ENCODE measurements at regions not wholly inside any gene's neighbourhood (a gene's known extent, or its start where the extent isn't known, plus 50 kb on each side); places are given as distances from the start of the nearest gene placed in this dataset.
"Not testable (repeated sequence)": the region's sequence is repeated elsewhere in the genome, so short reads cannot be mapped to it uniquely, and the experiment has no call there.

DNA sequence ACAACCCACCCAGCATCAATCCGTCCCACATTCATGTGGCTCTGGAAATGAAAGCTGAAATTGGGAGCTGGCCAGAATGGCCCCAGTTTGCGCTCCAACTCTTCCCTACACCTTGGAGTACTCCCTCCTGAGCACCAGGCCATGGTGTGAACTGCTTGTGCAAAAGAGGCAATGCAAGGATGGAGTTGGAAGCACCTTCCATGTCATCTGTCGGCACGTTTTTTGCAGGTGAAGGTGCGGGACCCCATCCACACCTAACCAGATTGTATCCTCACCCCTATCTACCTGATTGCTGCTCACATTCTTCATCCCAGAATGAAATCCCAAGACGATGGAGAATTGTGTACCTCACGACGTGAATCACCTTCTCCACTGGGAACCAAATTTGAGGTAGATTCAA is 136.6 kb upstream of the WSB1 start:
- H3K9me3 ChIP-seq = no peaks in the 10 kb centered on the region
- H3K27ac ChIP-seq = no peak overlapping the region
- no peak for TF ChIP-seq POLR2A (IDR thresholded peaks at IDR 0.05)
- TF ChIP-seq, protein P1, sequence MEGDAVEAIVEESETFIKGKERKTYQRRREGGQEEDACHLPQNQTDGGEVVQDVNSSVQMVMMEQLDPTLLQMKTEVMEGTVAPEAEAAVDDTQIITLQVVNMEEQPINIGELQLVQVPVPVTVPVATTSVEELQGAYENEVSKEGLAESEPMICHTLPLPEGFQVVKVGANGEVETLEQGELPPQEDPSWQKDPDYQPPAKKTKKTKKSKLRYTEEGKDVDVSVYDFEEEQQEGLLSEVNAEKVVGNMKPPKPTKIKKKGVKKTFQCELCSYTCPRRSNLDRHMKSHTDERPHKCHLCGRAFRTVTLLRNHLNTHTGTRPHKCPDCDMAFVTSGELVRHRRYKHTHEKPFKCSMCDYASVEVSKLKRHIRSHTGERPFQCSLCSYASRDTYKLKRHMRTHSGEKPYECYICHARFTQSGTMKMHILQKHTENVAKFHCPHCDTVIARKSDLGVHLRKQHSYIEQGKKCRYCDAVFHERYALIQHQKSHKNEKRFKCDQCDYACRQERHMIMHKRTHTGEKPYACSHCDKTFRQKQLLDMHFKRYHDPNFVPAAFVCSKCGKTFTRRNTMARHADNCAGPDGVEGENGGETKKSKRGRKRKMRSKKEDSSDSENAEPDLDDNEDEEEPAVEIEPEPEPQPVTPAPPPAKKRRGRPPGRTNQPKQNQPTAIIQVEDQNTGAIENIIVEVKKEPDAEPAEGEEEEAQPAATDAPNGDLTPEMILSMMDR (IDR thresholded peaks at IDR 0.05) = no peak
- DNase-seq = no peak
- no peaks in the 10 kb centered on the region for H3K4me1 ChIP-seq
- no peak overlapping the region for H3K4me3 ChIP-seq
- no peaks in the 10 kb centered on the region for H3K36me3 ChIP-seq
- H3K27me3 ChIP-seq = no peaks in the 10 kb centered on the region

DNA sequence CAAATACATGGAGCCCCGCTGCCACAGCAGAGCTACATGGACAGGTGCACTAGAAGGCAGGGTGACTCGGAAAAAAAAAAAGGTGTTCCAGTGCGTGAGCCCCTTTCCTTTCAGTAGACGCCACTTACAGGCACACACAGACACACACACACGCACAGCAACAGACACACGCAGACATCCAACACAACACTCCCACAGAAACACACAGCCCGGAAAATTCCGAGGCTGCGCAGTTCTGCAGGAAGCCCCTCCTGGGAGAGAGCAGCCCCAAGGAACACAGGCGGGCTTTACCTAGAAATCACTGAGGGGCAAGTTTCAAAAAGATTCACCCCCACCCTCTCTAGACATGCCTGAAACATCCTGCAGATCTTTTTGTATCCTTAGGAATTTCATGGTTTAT is 136.0 kb upstream of the WSB1 start:
- Histone ChIP-seq H3K27me3 (no peaks in the 10 kb centered on the region), H3K36me3 (no peaks in the 10 kb centered on the region), H3K4me1 (no peaks in the 10 kb centered on the region), H3K4me3 (no peak overlapping the region), H3K27ac (no peak overlapping the region), H3K9me3 (no peaks in the 10 kb centered on the region)
- TF ChIP-seq, protein P1 (IDR thresholded peaks at IDR 0.05) = no peak
- TF ChIP-seq POLR2A (IDR thresholded peaks at IDR 0.05) = no peak
- DNase-seq = no peak

DNA sequence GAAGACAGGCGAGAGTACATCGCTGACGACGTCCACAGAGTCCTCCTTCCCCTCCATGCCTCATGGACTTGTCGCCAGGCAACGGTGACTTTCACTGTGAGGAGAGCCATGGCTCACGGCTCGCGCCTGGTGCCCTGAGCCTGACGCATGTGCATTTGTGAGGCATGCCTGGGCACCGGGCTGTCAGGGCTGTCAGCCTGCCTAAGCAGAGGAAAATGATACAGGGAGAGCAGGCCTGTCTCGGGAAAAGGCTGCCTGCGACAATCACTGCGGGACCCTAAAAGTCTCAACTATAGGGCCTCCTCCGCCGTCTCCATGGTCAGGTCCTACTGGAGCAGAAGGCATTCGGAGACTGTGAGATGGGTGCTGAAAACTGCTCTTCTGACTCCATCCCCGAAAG is 135.5 kb upstream of the WSB1 start:
- H3K27me3 ChIP-seq = no peaks in the 10 kb centered on the region
- peak in 1 of 3 donors; percentile 18 for DNase-seq
- no peaks in the 10 kb centered on the region for H3K4me1 ChIP-seq
- H3K9me3 ChIP-seq = no peaks in the 10 kb centered on the region
- H3K36me3 ChIP-seq = no peaks in the 10 kb centered on the region
- no peak overlapping the region for H3K27ac ChIP-seq
- no peak overlapping the region for H3K4me3 ChIP-seq
- TF ChIP-seq, protein P1 (IDR thresholded peaks at IDR 0.05) = no peak
- no peak for TF ChIP-seq POLR2A (IDR thresholded peaks at IDR 0.05)

DNA sequence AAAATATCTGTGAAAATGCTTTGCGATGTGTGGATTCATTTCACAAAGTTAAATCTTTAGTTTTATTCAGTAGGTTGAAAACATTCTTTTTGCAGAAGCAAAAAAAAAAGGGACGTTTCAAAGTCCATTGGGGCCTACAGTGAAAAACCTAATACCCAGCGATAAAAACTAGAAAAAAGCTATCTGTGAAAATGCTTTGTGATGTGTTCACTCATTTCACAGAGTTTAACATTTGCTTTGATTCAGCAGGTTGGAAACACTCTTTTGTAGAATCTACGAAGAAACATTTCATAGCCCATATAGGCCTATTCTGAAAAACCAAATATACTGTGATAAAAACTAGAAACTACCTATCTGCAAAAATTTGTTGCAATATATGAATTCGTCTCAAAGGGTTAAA is 113.6 kb upstream of the WSB1 start:
- Histone ChIP-seq H3K27me3 (no peaks in the 10 kb centered on the region), H3K4me3 (no peak overlapping the region), H3K36me3 (no peaks in the 10 kb centered on the region), H3K4me1 (no peaks in the 10 kb centered on the region), H3K27ac (no peak overlapping the region), H3K9me3 (peaks cover 0 to 4% (median 0%) of the 10 kb centered on the region in 4 donors)
- DNase-seq = no peak
- TF ChIP-seq, protein P1 (IDR thresholded peaks at IDR 0.05) = no peak
- no peak for TF ChIP-seq POLR2A (IDR thresholded peaks at IDR 0.05)

DNA sequence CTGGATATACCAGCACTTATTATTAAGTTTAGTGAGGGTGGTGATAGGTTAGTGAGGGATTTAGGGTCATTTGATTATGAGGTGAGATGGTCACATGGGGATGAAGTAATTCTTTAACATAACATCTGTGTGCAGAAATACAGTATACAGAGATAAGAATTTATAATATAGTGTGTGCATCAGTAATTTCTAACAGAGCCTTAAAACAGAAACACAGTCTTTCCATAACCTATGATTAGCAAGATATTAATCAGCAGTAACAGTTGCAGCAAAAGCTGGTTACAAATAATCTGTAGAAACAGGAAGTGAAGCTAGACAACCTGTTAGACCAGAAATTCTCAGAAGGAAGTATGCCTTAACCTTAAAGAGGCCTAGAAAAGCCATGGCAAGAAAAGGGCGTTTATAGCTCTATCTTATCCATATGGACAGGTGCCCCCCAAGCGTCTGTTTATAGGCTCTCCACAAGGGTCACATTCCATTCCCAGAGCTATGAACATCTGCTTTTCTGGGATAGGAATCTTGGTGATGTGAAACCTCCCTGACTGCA is 112.5 kb upstream of the WSB1 start:
- H3K27ac ChIP-seq, H3K27me3 ChIP-seq, DNase-seq, H3K4me3 ChIP-seq, H3K9me3 ChIP-seq, H3K4me1 ChIP-seq, H3K36me3 ChIP-seq: not testable (repeated sequence)

DNA sequence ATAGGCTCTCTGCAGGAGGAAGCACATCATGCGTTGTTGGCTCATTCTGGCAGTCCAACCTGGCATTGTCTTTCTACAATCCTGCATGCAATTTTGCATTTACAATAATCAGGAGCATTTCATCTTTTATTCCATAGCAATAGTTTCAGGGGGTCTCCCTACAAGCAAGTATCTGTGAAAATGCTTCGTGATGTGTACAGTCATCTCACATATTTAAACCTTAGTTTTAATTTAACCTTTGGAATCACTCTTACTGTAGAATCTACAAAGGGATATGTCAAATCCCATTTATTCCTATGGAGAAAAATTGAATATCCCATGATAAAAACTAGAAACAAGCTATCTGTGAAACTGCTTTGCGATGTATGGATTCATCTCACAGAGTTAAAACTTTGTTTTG is 112.0 kb upstream of the WSB1 start:
- Histone ChIP-seq H3K36me3 (no peaks in the 10 kb centered on the region), H3K4me3 (no peak overlapping the region), H3K9me3 (peaks cover 0 to 4% (median 0%) of the 10 kb centered on the region in 4 donors), H3K27ac (no peak overlapping the region), H3K4me1 (no peaks in the 10 kb centered on the region), H3K27me3 (no peaks in the 10 kb centered on the region)
- TF ChIP-seq, protein P1 (IDR thresholded peaks at IDR 0.05) = no peak
- no peak for TF ChIP-seq POLR2A (IDR thresholded peaks at IDR 0.05)
- DNase-seq = no peak

All from Peyer's patch (tissue), 4 donors.